PC-3 (cell line): ENCODE measurements at regions not wholly inside any gene's neighbourhood (a gene's known extent, or its start where the extent isn't known, plus 50 kb on each side); places are given as distances from the start of the nearest gene placed in this dataset.

Experiments
- EZH2 ChIP-seq: fragments of 300-600 bp; sonication (generic); IDR thresholded peaks from one replicate; pipeline ENCODE4 v1.6.1; 2017; ENCODE audit warnings: antibody characterized with exemption, mild to moderate bottlenecking, low read length; ENCODE audit not compliant: unreplicated experiment
- EZH2phosphoT487 ChIP-seq: fragments of 300-600 bp; sonication (generic); IDR thresholded peaks from 2 replicates; pipeline ENCODE4 v1.6.1; 2018; ENCODE audit warnings: mild to moderate bottlenecking, antibody characterized with exemption, low read length, borderline replicate concordance
- TF ChIP-seq, protein P1 (sequence below): fragments of 300-600 bp; sonication (generic); conservative IDR thresholded peaks from 2 replicates; pipeline ENCODE4 v1.5.1; 2017; ENCODE audit warnings: antibody characterized with exemption, low read depth, mild to moderate bottlenecking, low read length

DNA sequence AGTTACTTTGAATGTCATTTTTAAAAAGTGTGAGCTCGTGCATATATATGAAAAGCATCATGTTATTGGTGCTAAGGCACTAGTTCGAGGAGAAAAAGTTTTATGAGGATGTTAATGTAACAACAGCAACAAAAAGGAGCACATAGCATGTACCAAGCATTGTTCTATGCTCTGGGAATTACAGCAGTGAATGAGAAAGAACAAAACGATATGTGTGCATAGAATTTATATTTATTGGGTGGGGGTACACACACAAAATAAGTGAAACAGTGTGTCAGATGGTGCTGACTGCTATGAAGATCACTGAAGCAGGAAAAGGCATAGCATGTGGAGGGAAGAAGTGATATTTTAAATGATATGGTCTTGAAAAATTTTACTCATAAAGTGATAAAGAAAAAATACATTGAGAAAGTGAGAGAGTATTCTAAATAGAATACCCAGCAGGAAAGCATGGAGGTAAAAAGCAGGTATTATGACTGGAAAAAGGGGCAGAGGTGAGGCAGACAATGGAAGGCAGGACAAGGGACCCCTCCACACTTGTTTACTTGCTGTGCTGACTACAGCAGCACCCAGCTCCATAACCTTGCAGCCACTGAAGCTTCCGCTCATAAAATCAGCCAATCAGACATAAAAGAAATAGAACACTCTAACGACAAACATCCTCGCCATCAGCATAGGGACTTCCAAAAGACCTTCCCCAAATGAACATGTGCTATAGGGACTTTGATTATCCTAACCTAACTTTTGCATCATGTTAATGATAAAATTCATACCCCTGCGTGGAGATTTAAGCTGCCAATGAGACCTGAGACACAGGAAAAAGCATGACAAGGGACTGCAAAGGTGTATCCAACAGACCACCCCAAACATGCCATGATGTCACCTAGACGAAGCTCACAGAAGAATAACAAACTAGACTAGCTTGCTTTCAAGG, 119.9 kb downstream of the HFE start:
- TF ChIP-seq, protein P1, sequence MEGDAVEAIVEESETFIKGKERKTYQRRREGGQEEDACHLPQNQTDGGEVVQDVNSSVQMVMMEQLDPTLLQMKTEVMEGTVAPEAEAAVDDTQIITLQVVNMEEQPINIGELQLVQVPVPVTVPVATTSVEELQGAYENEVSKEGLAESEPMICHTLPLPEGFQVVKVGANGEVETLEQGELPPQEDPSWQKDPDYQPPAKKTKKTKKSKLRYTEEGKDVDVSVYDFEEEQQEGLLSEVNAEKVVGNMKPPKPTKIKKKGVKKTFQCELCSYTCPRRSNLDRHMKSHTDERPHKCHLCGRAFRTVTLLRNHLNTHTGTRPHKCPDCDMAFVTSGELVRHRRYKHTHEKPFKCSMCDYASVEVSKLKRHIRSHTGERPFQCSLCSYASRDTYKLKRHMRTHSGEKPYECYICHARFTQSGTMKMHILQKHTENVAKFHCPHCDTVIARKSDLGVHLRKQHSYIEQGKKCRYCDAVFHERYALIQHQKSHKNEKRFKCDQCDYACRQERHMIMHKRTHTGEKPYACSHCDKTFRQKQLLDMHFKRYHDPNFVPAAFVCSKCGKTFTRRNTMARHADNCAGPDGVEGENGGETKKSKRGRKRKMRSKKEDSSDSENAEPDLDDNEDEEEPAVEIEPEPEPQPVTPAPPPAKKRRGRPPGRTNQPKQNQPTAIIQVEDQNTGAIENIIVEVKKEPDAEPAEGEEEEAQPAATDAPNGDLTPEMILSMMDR: no peak
- TF ChIP-seq EZH2 (no peak), EZH2phosphoT487 (no peak)
